ENCODE measurements at regions not wholly inside any gene's neighbourhood (a gene's known extent, or its start where the extent isn't known, plus 50 kb on each side); places are given as distances from the start of the nearest gene placed in this dataset.

- no peak for TF ChIP-seq EZH2phosphoT487 (IDR thresholded peaks at IDR 0.05; ENCODE audit: insufficient read depth, low read depth)
- no peak for TF ChIP-seq EZH2 (IDR thresholded peaks at IDR 0.05; ENCODE audit: insufficient read depth, poor library complexity, severe bottlenecking)
Measured at GRCh38 chr12:74229671-74230070, 308.0 kb upstream of the ATXN7L3B start.

All from GM23248 (cell line).